ENCODE measurements at regions not wholly inside any gene's neighbourhood (a gene's known extent, or its start where the extent isn't known, plus 50 kb on each side); places are given as distances from the start of the nearest gene placed in this dataset.

- Histone ChIP-seq H3K4me3 (ENCODE audit: low read depth in 1 of 2, low read length in 2 of 2) (no peak overlapping the region), H3K27ac (ENCODE audit: low read depth, low read length) (no peak overlapping the region), H3K4me1 (ENCODE audit: control insufficient read depth in 1 of 2, insufficient read depth in 2 of 2, low read length in 2 of 2) (no peaks in the 10 kb centered on the region), H3K9me3 (ENCODE audit: control insufficient read depth in 1 of 2, low read length in 2 of 2) (no peaks in the 10 kb centered on the region), H3K36me3 (ENCODE audit: control insufficient read depth in 1 of 2, insufficient read depth in 2 of 2, low read length in 2 of 2) (no peaks in the 10 kb centered on the region), H3K27me3 (ENCODE audit: control insufficient read depth in 1 of 2, insufficient read depth in 2 of 2, low read length in 2 of 2) (no peaks in the 10 kb centered on the region), H3K9ac (ENCODE audit: low read depth in 1 of 2, low read length in 2 of 2) (no peak overlapping the region)
Observed at GRCh38 chr6:51257938-51258337, 439.3 kb downstream of the TFAP2B start.

- Histone ChIP-seq H3K27me3 (ENCODE audit: control insufficient read depth in 1 of 2, insufficient read depth in 2 of 2, low read length in 2 of 2) (no peaks in the 10 kb centered on the region), H3K9ac (ENCODE audit: low read depth in 1 of 2, low read length in 2 of 2) (no peak overlapping the region), H3K9me3 (ENCODE audit: control insufficient read depth in 1 of 2, low read length in 2 of 2) (no peaks in the 10 kb centered on the region), H3K4me3 (ENCODE audit: low read depth in 1 of 2, low read length in 2 of 2) (no peak overlapping the region), H3K27ac (ENCODE audit: low read depth, low read length) (no peak overlapping the region), H3K4me1 (ENCODE audit: control insufficient read depth in 1 of 2, insufficient read depth in 2 of 2, low read length in 2 of 2) (no peaks in the 10 kb centered on the region), H3K36me3 (ENCODE audit: control insufficient read depth in 1 of 2, insufficient read depth in 2 of 2, low read length in 2 of 2) (no peaks in the 10 kb centered on the region)
Observed at GRCh38 chr6:51260003-51260402, 441.3 kb downstream of the TFAP2B start.

GRCh38 chr6:51261691-51262090 lies 443.0 kb downstream of the TFAP2B start:
- no peaks in the 10 kb centered on the region for H3K9me3 ChIP-seq (ENCODE audit: control insufficient read depth in 1 of 2, low read length in 2 of 2)
- H3K27ac ChIP-seq (ENCODE audit: low read depth, low read length): no peak overlapping the region
- H3K36me3 ChIP-seq (ENCODE audit: control insufficient read depth in 1 of 2, insufficient read depth in 2 of 2, low read length in 2 of 2): no peaks in the 10 kb centered on the region
- H3K27me3 ChIP-seq (ENCODE audit: control insufficient read depth in 1 of 2, insufficient read depth in 2 of 2, low read length in 2 of 2): no peaks in the 10 kb centered on the region
- H3K9ac ChIP-seq (ENCODE audit: low read depth in 1 of 2, low read length in 2 of 2): no peak overlapping the region
- H3K4me3 ChIP-seq (ENCODE audit: low read depth in 1 of 2, low read length in 2 of 2): no peak overlapping the region
- no peaks in the 10 kb centered on the region for H3K4me1 ChIP-seq (ENCODE audit: control insufficient read depth in 1 of 2, insufficient read depth in 2 of 2, low read length in 2 of 2)

DNA sequence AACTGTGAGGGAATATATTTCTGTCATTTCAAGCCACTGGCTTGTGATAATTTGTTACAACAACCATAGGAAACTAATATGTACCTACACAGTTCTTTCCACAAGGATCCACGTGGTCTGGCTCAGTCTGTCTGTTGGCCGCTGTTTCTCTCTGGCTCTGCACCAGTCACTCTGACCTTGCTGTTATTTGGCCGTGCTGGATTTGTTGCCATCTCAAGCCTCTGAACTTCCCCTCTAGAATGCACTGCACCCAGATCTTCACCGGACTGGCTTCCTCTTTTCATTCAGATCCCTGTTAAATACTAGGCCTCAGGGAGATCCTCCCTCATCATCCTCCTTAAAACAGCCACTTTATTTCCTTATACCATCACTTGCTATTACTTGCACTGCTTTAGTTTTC lies 446.8 kb downstream of the TFAP2B start:
- Histone ChIP-seq H3K9me3 (ENCODE audit: control insufficient read depth in 1 of 2, low read length in 2 of 2) (no peaks in the 10 kb centered on the region), H3K27ac (ENCODE audit: low read depth, low read length) (no peak overlapping the region), H3K4me3 (ENCODE audit: low read depth in 1 of 2, low read length in 2 of 2) (no peak overlapping the region), H3K9ac (ENCODE audit: low read depth in 1 of 2, low read length in 2 of 2) (no peak overlapping the region), H3K36me3 (ENCODE audit: control insufficient read depth in 1 of 2, insufficient read depth in 2 of 2, low read length in 2 of 2) (no peaks in the 10 kb centered on the region), H3K27me3 (ENCODE audit: control insufficient read depth in 1 of 2, insufficient read depth in 2 of 2, low read length in 2 of 2) (no peaks in the 10 kb centered on the region), H3K4me1 (ENCODE audit: control insufficient read depth in 1 of 2, insufficient read depth in 2 of 2, low read length in 2 of 2) (no peaks in the 10 kb centered on the region)

DNA sequence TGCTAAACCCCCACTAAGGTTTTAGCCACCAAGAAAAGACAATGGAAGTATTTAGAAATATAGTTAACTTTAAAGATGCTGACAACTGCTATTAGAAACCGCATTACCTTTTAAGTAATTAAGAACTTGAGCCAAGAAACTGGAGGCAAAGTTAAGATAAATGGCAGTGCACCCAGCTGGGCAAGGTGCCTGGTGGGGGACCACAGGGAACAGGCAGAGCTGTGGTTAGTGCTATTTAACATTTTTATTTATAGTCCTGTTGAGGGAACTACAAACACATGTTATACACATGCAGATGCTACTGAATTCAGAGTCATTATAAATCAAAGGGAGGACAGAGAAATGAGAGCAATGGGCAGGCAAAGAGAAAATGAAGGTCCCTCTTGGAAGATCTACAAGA lies 447.9 kb downstream of the TFAP2B start:
- H3K4me1 ChIP-seq (ENCODE audit: control insufficient read depth in 1 of 2, insufficient read depth in 2 of 2, low read length in 2 of 2): no peaks in the 10 kb centered on the region
- no peaks in the 10 kb centered on the region for H3K36me3 ChIP-seq (ENCODE audit: control insufficient read depth in 1 of 2, insufficient read depth in 2 of 2, low read length in 2 of 2)
- no peaks in the 10 kb centered on the region for H3K27me3 ChIP-seq (ENCODE audit: control insufficient read depth in 1 of 2, insufficient read depth in 2 of 2, low read length in 2 of 2)
- H3K4me3 ChIP-seq (ENCODE audit: low read depth in 1 of 2, low read length in 2 of 2): no peak overlapping the region
- no peak overlapping the region for H3K9ac ChIP-seq (ENCODE audit: low read depth in 1 of 2, low read length in 2 of 2)
- no peaks in the 10 kb centered on the region for H3K9me3 ChIP-seq (ENCODE audit: control insufficient read depth in 1 of 2, low read length in 2 of 2)
- no peak overlapping the region for H3K27ac ChIP-seq (ENCODE audit: low read depth, low read length)

GRCh38 chr6:51268666-51269065 lies 450.0 kb downstream of the TFAP2B start:
- Histone ChIP-seq H3K36me3 (ENCODE audit: control insufficient read depth in 1 of 2, insufficient read depth in 2 of 2, low read length in 2 of 2) (no peaks in the 10 kb centered on the region), H3K27ac (ENCODE audit: low read depth, low read length) (no peak overlapping the region), H3K4me3 (ENCODE audit: low read depth in 1 of 2, low read length in 2 of 2) (no peak overlapping the region), H3K9ac (ENCODE audit: low read depth in 1 of 2, low read length in 2 of 2) (no peak overlapping the region), H3K27me3 (ENCODE audit: control insufficient read depth in 1 of 2, insufficient read depth in 2 of 2, low read length in 2 of 2) (no peaks in the 10 kb centered on the region), H3K9me3 (ENCODE audit: control insufficient read depth in 1 of 2, low read length in 2 of 2) (no peaks in the 10 kb centered on the region), H3K4me1 (ENCODE audit: control insufficient read depth in 1 of 2, insufficient read depth in 2 of 2, low read length in 2 of 2) (no peaks in the 10 kb centered on the region)

GRCh38 chr6:51269876-51270275 lies 451.2 kb downstream of the TFAP2B start:
- Histone ChIP-seq H3K4me3 (ENCODE audit: low read depth in 1 of 2, low read length in 2 of 2) (no peak overlapping the region), H3K27me3 (ENCODE audit: control insufficient read depth in 1 of 2, insufficient read depth in 2 of 2, low read length in 2 of 2) (no peaks in the 10 kb centered on the region), H3K36me3 (ENCODE audit: control insufficient read depth in 1 of 2, insufficient read depth in 2 of 2, low read length in 2 of 2) (no peaks in the 10 kb centered on the region), H3K27ac (ENCODE audit: low read depth, low read length) (no peak overlapping the region), H3K4me1 (ENCODE audit: control insufficient read depth in 1 of 2, insufficient read depth in 2 of 2, low read length in 2 of 2) (no peaks in the 10 kb centered on the region), H3K9me3 (ENCODE audit: control insufficient read depth in 1 of 2, low read length in 2 of 2) (no peaks in the 10 kb centered on the region), H3K9ac (ENCODE audit: low read depth in 1 of 2, low read length in 2 of 2) (no peak overlapping the region)

DNA sequence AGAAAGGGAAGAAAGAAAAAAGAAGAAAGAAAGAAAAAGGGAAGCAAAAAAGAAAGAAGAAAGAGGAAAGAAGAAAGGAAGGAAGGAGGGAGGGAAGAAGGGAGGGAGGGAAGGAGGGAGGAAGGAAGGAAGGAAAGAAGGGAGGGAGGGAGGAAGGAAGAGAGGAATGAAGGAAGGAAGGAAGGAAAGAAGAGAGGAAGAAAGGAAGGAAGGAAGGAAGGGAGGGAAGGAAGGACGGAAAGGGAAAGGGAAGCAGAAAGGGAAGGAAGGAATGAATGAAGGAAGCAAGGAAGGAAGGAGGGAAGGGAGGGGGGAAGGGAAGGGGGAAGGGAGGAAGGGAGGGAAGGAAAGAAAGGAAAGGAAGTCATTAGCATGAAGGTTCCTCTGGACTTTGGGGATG lies 452.9 kb downstream of the TFAP2B start:
- Histone ChIP-seq H3K27ac (ENCODE audit: low read depth, low read length) (no peak overlapping the region), H3K4me1 (ENCODE audit: control insufficient read depth in 1 of 2, insufficient read depth in 2 of 2, low read length in 2 of 2) (no peaks in the 10 kb centered on the region), H3K36me3 (ENCODE audit: control insufficient read depth in 1 of 2, insufficient read depth in 2 of 2, low read length in 2 of 2) (no peaks in the 10 kb centered on the region), H3K9ac (ENCODE audit: low read depth in 1 of 2, low read length in 2 of 2) (no peak overlapping the region), H3K9me3 (ENCODE audit: control insufficient read depth in 1 of 2, low read length in 2 of 2) (no peaks in the 10 kb centered on the region), H3K27me3 (ENCODE audit: control insufficient read depth in 1 of 2, insufficient read depth in 2 of 2, low read length in 2 of 2) (no peaks in the 10 kb centered on the region), H3K4me3 (ENCODE audit: low read depth in 1 of 2, low read length in 2 of 2) (no peak overlapping the region)

DNA sequence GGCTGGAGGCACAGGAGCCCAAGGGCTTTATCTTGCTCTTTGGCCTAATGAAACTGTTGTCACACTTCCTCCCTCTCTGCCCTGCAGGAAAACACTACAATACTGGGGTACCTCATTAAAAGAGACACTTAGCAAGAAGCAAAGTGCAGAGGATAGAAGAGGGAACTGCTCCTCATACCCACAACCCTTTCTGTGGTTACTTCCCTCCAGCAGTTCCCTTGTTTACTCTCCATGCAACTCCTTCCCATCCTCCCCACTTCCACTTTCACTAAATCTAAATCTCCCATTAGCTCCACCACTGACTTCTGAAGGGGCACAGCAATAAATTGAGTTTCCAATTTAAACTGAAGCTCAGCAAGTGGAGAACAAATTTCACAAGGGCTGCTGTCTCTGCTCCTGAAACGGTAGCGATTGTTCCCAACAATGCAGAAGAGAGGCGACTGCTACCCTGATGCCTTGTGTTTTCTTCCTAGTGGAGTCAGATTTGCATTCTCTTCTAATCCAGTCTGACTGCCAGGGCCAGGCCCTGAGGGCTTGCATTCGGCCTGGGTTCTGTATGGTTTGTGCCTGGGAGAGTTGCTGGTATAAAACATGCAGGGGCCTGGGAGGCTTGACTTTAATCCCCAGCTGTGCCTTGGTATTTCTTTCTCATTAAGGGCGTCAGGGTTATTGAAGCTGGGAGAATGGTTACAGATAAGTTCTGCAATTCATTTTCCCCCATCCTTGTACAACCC lies 454.7 kb downstream of the TFAP2B start:
- H3K9ac ChIP-seq (ENCODE audit: low read depth in 1 of 2, low read length in 2 of 2): no peak overlapping the region
- H3K27me3 ChIP-seq (ENCODE audit: control insufficient read depth in 1 of 2, insufficient read depth in 2 of 2, low read length in 2 of 2): no peaks in the 10 kb centered on the region
- no peaks in the 10 kb centered on the region for H3K9me3 ChIP-seq (ENCODE audit: control insufficient read depth in 1 of 2, low read length in 2 of 2)
- no peaks in the 10 kb centered on the region for H3K36me3 ChIP-seq (ENCODE audit: control insufficient read depth in 1 of 2, insufficient read depth in 2 of 2, low read length in 2 of 2)
- H3K4me3 ChIP-seq (ENCODE audit: low read depth in 1 of 2, low read length in 2 of 2): no peak overlapping the region
- no peak overlapping the region for H3K27ac ChIP-seq (ENCODE audit: low read depth, low read length)
- H3K4me1 ChIP-seq (ENCODE audit: control insufficient read depth in 1 of 2, insufficient read depth in 2 of 2, low read length in 2 of 2): no peaks in the 10 kb centered on the region

GRCh38 chr6:51277474-51277873 lies 458.8 kb downstream of the TFAP2B start:
- no peaks in the 10 kb centered on the region for H3K4me1 ChIP-seq (ENCODE audit: control insufficient read depth in 1 of 2, insufficient read depth in 2 of 2, low read length in 2 of 2)
- H3K27me3 ChIP-seq (ENCODE audit: control insufficient read depth in 1 of 2, insufficient read depth in 2 of 2, low read length in 2 of 2): no peaks in the 10 kb centered on the region
- no peak overlapping the region for H3K9ac ChIP-seq (ENCODE audit: low read depth in 1 of 2, low read length in 2 of 2)
- no peaks in the 10 kb centered on the region for H3K9me3 ChIP-seq (ENCODE audit: control insufficient read depth in 1 of 2, low read length in 2 of 2)
- H3K27ac ChIP-seq (ENCODE audit: low read depth, low read length): no peak overlapping the region
- H3K36me3 ChIP-seq (ENCODE audit: control insufficient read depth in 1 of 2, insufficient read depth in 2 of 2, low read length in 2 of 2): no peaks in the 10 kb centered on the region
- no peak overlapping the region for H3K4me3 ChIP-seq (ENCODE audit: low read depth in 1 of 2, low read length in 2 of 2)

- Histone ChIP-seq H3K27me3 (ENCODE audit: control insufficient read depth in 1 of 2, insufficient read depth in 2 of 2, low read length in 2 of 2) (no peaks in the 10 kb centered on the region), H3K27ac (ENCODE audit: low read depth, low read length) (no peak overlapping the region), H3K9me3 (ENCODE audit: control insufficient read depth in 1 of 2, low read length in 2 of 2) (no peaks in the 10 kb centered on the region), H3K36me3 (ENCODE audit: control insufficient read depth in 1 of 2, insufficient read depth in 2 of 2, low read length in 2 of 2) (no peaks in the 10 kb centered on the region), H3K9ac (ENCODE audit: low read depth in 1 of 2, low read length in 2 of 2) (no peak overlapping the region), H3K4me3 (ENCODE audit: low read depth in 1 of 2, low read length in 2 of 2) (no peak overlapping the region), H3K4me1 (ENCODE audit: control insufficient read depth in 1 of 2, insufficient read depth in 2 of 2, low read length in 2 of 2) (no peaks in the 10 kb centered on the region)
Observed at GRCh38 chr6:51282026-51282425, 463.4 kb downstream of the TFAP2B start.

Measured in duodenal mucosa (tissue), 2 donors.